ENCODE measurements at regions not wholly inside any gene's neighbourhood (a gene's known extent, or its start where the extent isn't known, plus 50 kb on each side); places are given as distances from the start of the nearest gene placed in this dataset.
"Not testable (repeated sequence)": the region's sequence is repeated elsewhere in the genome, so short reads cannot be mapped to it uniquely, and the experiment has no call there.

DNA sequence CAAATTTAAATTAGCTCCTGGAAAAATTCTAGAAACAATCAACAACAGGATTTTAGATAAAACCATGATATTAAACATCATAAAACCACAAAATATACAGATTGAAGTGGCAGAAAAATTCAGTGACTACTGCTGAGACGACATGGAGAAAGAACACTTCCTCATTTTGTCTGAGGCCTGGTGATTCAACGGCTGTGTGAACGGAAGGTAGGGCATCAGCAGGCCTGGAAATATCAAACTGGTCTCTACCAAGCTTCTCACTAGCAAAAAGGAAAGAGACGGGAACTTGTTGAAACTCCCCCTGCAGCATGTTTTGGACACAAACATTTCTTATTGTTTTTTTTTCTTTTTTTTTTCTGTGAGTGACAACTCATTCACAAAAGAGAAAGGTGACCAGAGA is 58.0 kb upstream of the AHI1 start:
- DNase-seq (ENCODE audit: low read depth, low spot score) = no peak
- Histone ChIP-seq H3K4me1 (ENCODE audit: control insufficient read depth, insufficient read depth, low read length) (no peaks in the 10 kb centered on the region), H3K27ac (ENCODE audit: low read length) (no peak overlapping the region), H3K36me3 (ENCODE audit: control insufficient read depth, insufficient read depth, low read length) (no peaks in the 10 kb centered on the region), H3K27me3 (ENCODE audit: control insufficient read depth, insufficient read depth, low read length) (no peaks in the 10 kb centered on the region), H3K4me3 (ENCODE audit: low read length) (no peak overlapping the region), H3K9me3 (ENCODE audit: control insufficient read depth, insufficient read depth, low read length) (no peaks in the 10 kb centered on the region)
- no CpG with 5 or more reads among the region's 4 CpGs for WGBS (ENCODE audit: insufficient coverage, insufficient read length)

- Histone ChIP-seq H3K36me3 (ENCODE audit: control insufficient read depth, insufficient read depth, low read length) (no peaks in the 10 kb centered on the region), H3K27me3 (ENCODE audit: control insufficient read depth, insufficient read depth, low read length) (no peaks in the 10 kb centered on the region), H3K4me3 (ENCODE audit: low read length) (no peak overlapping the region), H3K9me3 (ENCODE audit: control insufficient read depth, insufficient read depth, low read length) (no peaks in the 10 kb centered on the region), H3K4me1 (ENCODE audit: control insufficient read depth, insufficient read depth, low read length) (no peaks in the 10 kb centered on the region), H3K27ac (ENCODE audit: low read length) (no peak overlapping the region)
- WGBS (ENCODE audit: insufficient coverage, insufficient read length) = no CpG with 5 or more reads among the region's 2 CpGs
- no peak for DNase-seq (ENCODE audit: low read depth, low spot score)
These were observed 60.0 kb upstream of the AHI1 start for GRCh38 chr6:135557582-135557981.

- not testable (repeated sequence) for H3K27ac ChIP-seq (ENCODE audit: low read length); H3K4me1 ChIP-seq (ENCODE audit: control insufficient read depth, insufficient read depth, low read length); H3K27me3 ChIP-seq (ENCODE audit: control insufficient read depth, insufficient read depth, low read length); H3K9me3 ChIP-seq (ENCODE audit: control insufficient read depth, insufficient read depth, low read length); DNase-seq (ENCODE audit: low read depth, low spot score); H3K4me3 ChIP-seq (ENCODE audit: low read length); H3K36me3 ChIP-seq (ENCODE audit: control insufficient read depth, insufficient read depth, low read length)
- no CpG with 5 or more reads among the region's 1 CpG for WGBS (ENCODE audit: insufficient coverage, insufficient read length)
These were observed 68.1 kb upstream of the AHI1 start for GRCh38 chr6:135565605-135566004.

GRCh38 chr6:135566311-135567068 is 69.0 kb upstream of the AHI1 start:
- no CpG with 5 or more reads among the region's 7 CpGs for WGBS (ENCODE audit: insufficient coverage, insufficient read length)
- H3K4me3 ChIP-seq (ENCODE audit: low read length) = no peak overlapping the region

GRCh38 chr6:135567375-135568083 is 70.0 kb upstream of the AHI1 start:
- no peaks in the 10 kb centered on the region for H3K36me3 ChIP-seq (ENCODE audit: control insufficient read depth, insufficient read depth, low read length)
- H3K27me3 ChIP-seq (ENCODE audit: control insufficient read depth, insufficient read depth, low read length) = no peaks in the 10 kb centered on the region
- H3K4me1 ChIP-seq (ENCODE audit: control insufficient read depth, insufficient read depth, low read length) = no peaks in the 10 kb centered on the region; the same call in 1 of the 2 replicates
- no peak for DNase-seq (ENCODE audit: low read depth, low spot score)
- no peaks in the 10 kb centered on the region for H3K9me3 ChIP-seq (ENCODE audit: control insufficient read depth, insufficient read depth, low read length)
- no CpG with 5 or more reads among the region's 2 CpGs for WGBS (ENCODE audit: insufficient coverage, insufficient read length)
- H3K27ac ChIP-seq (ENCODE audit: low read length) = no peak overlapping the region
- no peak overlapping the region for H3K4me3 ChIP-seq (ENCODE audit: low read length)

More at GRCh38 chr6:135566311-135567068, 69.0 kb upstream of the AHI1 start:
- Histone ChIP-seq H3K36me3 (ENCODE audit: control insufficient read depth, insufficient read depth, low read length) (no peaks in the 10 kb centered on the region), H3K4me1 (ENCODE audit: control insufficient read depth, insufficient read depth, low read length) (no peaks in the 10 kb centered on the region; the same call in 1 of the 2 replicates), H3K9me3 (ENCODE audit: control insufficient read depth, insufficient read depth, low read length) (no peaks in the 10 kb centered on the region), H3K27ac (ENCODE audit: low read length) (no peak overlapping the region), H3K27me3 (ENCODE audit: control insufficient read depth, insufficient read depth, low read length) (no peaks in the 10 kb centered on the region)
- no peak for DNase-seq (ENCODE audit: low read depth, low spot score)

DNA sequence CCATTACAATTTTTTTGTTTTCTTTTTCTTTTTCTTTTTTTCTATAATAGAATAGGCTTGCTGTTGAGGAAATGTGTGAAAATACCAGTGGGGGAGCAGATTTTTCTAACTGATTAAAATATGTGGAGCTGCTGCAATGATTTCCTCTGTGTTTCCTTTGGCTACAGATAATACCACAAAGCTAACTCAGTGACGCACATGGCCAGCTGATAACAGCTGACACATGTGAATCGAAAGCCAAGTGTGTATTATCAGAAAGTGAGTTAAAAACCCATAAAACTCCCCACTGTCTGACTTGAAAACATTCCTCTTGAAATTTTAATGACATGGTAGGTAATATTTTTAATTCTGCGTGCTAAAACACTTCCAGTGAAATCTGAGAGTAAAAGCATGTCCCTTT is 70.8 kb upstream of the AHI1 start:
- no peaks in the 10 kb centered on the region for H3K36me3 ChIP-seq (ENCODE audit: control insufficient read depth, insufficient read depth, low read length)
- no peaks in the 10 kb centered on the region for H3K27me3 ChIP-seq (ENCODE audit: control insufficient read depth, insufficient read depth, low read length)
- H3K9me3 ChIP-seq (ENCODE audit: control insufficient read depth, insufficient read depth, low read length) = no peaks in the 10 kb centered on the region
- H3K4me3 ChIP-seq (ENCODE audit: low read length) = no peak overlapping the region
- WGBS (ENCODE audit: insufficient coverage, insufficient read length) = no CpG with 5 or more reads among the region's 3 CpGs
- H3K27ac ChIP-seq (ENCODE audit: low read length) = no peak overlapping the region
- H3K4me1 ChIP-seq (ENCODE audit: control insufficient read depth, insufficient read depth, low read length) = no peaks in the 10 kb centered on the region; the same call in 1 of the 2 replicates
- DNase-seq (ENCODE audit: low read depth, low spot score) = no peak

GRCh38 chr6:135572051-135572450 is 74.5 kb upstream of the AHI1 start:
- H3K4me3 ChIP-seq (ENCODE audit: low read length) = no peak overlapping the region
- no CpG with 5 or more reads among the region's 1 CpG for WGBS (ENCODE audit: insufficient coverage, insufficient read length)
- DNase-seq (ENCODE audit: low read depth, low spot score) = no peak

GRCh38 chr6:135575629-135576028 is 78.1 kb upstream of the AHI1 start:
- Histone ChIP-seq H3K27ac (ENCODE audit: low read length) (no peak overlapping the region), H3K4me3 (ENCODE audit: low read length) (no peak overlapping the region), H3K4me1 (ENCODE audit: control insufficient read depth, insufficient read depth, low read length) (no peaks in the 10 kb centered on the region), H3K9me3 (ENCODE audit: control insufficient read depth, insufficient read depth, low read length) (no peaks in the 10 kb centered on the region), H3K36me3 (ENCODE audit: control insufficient read depth, insufficient read depth, low read length) (no peaks in the 10 kb centered on the region), H3K27me3 (ENCODE audit: control insufficient read depth, insufficient read depth, low read length) (no peaks in the 10 kb centered on the region)
- DNase-seq (ENCODE audit: low read depth, low spot score) = no peak
- no CpG with 5 or more reads among the region's 3 CpGs for WGBS (ENCODE audit: insufficient coverage, insufficient read length)

More at GRCh38 chr6:135572051-135572450, 74.5 kb upstream of the AHI1 start:
- H3K9me3 ChIP-seq (ENCODE audit: control insufficient read depth, insufficient read depth, low read length) = no peaks in the 10 kb centered on the region
- no peaks in the 10 kb centered on the region for H3K4me1 ChIP-seq (ENCODE audit: control insufficient read depth, insufficient read depth, low read length)
- H3K27ac ChIP-seq (ENCODE audit: low read length) = no peak overlapping the region
- H3K36me3 ChIP-seq (ENCODE audit: control insufficient read depth, insufficient read depth, low read length) = no peaks in the 10 kb centered on the region
- H3K27me3 ChIP-seq (ENCODE audit: control insufficient read depth, insufficient read depth, low read length) = no peaks in the 10 kb centered on the region

GRCh38 chr6:135576055-135576454 is 78.5 kb upstream of the AHI1 start:
- Histone ChIP-seq H3K4me1 (ENCODE audit: control insufficient read depth, insufficient read depth, low read length) (no peaks in the 10 kb centered on the region), H3K27me3 (ENCODE audit: control insufficient read depth, insufficient read depth, low read length) (no peaks in the 10 kb centered on the region), H3K4me3 (ENCODE audit: low read length) (no peak overlapping the region), H3K9me3 (ENCODE audit: control insufficient read depth, insufficient read depth, low read length) (no peaks in the 10 kb centered on the region), H3K36me3 (ENCODE audit: control insufficient read depth, insufficient read depth, low read length) (no peaks in the 10 kb centered on the region), H3K27ac (ENCODE audit: low read length) (no peak overlapping the region)
- no CpG with 5 or more reads among the region's 1 CpG for WGBS (ENCODE audit: insufficient coverage, insufficient read length)
- DNase-seq (ENCODE audit: low read depth, low spot score) = no peak

DNA sequence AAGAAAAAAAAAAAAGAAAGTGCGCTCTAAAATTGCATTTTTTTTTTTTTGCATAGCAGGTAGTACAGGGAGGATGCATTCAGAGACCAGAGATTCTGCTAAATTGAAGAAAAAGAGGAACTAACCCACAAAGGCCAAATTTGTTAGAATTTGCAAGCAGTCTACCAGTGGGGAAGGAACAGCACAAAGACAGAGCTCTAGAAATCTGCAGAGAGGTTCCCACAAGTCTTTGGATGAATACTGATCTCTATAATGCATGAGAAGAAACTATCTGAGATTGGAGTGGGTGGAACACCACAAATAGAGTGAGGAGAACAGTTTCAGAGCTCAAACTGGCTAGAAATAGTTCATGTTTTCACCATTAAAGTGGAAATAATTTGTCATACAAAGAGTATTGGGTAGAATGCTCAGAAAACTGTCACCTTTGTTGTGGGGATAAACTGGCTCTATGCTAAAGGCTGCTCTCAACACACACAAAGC is 79.6 kb upstream of the AHI1 start:
- H3K36me3 ChIP-seq (ENCODE audit: control insufficient read depth, insufficient read depth, low read length) = no peaks in the 10 kb centered on the region
- no CpG with 5 or more reads among the region's 1 CpG for WGBS (ENCODE audit: insufficient coverage, insufficient read length)
- no peak overlapping the region for H3K4me3 ChIP-seq (ENCODE audit: low read length)
- no peaks in the 10 kb centered on the region for H3K27me3 ChIP-seq (ENCODE audit: control insufficient read depth, insufficient read depth, low read length)
- no peak overlapping the region for H3K27ac ChIP-seq (ENCODE audit: low read length)
- H3K4me1 ChIP-seq (ENCODE audit: control insufficient read depth, insufficient read depth, low read length) = no peaks in the 10 kb centered on the region
- DNase-seq (ENCODE audit: low read depth, low spot score) = no peak
- no peaks in the 10 kb centered on the region for H3K9me3 ChIP-seq (ENCODE audit: control insufficient read depth, insufficient read depth, low read length)
